Keratinocyte (primary cell): ENCODE measurements at regions not wholly inside any gene's neighbourhood (a gene's known extent, or its start where the extent isn't known, plus 50 kb on each side); places are given as distances from the start of the nearest gene placed in this dataset.

Source experiments
- DNase-seq: peaks from one replicate; pipeline ENCODE4 v3.0.0-alpha.2; 2011; ENCODE audit warnings: low read depth, missing footprints, low spot score
- FAIRE-seq: peaks from 2 replicates; lab custom pipeline; 2011; peaks lifted over from hg19 to GRCh38; lab: Jason Lieb, UNC
- H2AFZ ChIP-seq: 2 replicates; pipeline ENCODE4 v1.6.0; 2012; ENCODE audit warnings: low read length, control low read depth, inconsistent platforms; ENCODE audit not compliant: control insufficient read depth
- H3K27ac ChIP-seq: 2 replicates; pipeline ENCODE4 v1.5.1; 2011; ENCODE audit warnings: low read length; ENCODE audit not compliant: control insufficient read depth, insufficient read depth
- H3K27me3 ChIP-seq: 3 replicates; pipeline ENCODE4 v1.6.0; 2011; ENCODE audit warnings: low read length; ENCODE audit not compliant: control insufficient read depth, insufficient read depth; ENCODE audit errors: extremely low read depth
- H3K36me3 ChIP-seq, 2 experiments: 2 replicates in 1 of 2; 3 replicates in 1 of 2; pipeline ENCODE4 v1.5.1; 2011; ENCODE audit warnings: low read length in 2 of 2, mild to moderate bottlenecking in 1 of 2; ENCODE audit not compliant: control insufficient read depth in 2 of 2, insufficient read depth in 2 of 2; ENCODE audit errors: extremely low read depth in 1 of 2
- H3K4me1 ChIP-seq: 3 replicates; pipeline ENCODE4 v1.5.1; 2011; ENCODE audit warnings: low read length; ENCODE audit not compliant: control insufficient read depth, insufficient read depth; ENCODE audit errors: extremely low read depth
- H3K4me2 ChIP-seq: 3 replicates; pipeline ENCODE4 v1.6.0; 2011; ENCODE audit warnings: low read depth, low read length; ENCODE audit not compliant: control insufficient read depth, insufficient read depth; ENCODE audit errors: extremely low read depth
- H3K4me3 ChIP-seq, 3 experiments: fragments of 200-600 bp in 1 of 3; sonication (generic) in 1 of 3; 2 replicates in 2 of 3; 3 replicates in 1 of 3; pipeline ENCODE4 v1.5.1; 2011 to 2016; ENCODE audit warnings: low read length in 3 of 3, mild to moderate bottlenecking in 3 of 3, control low read depth in 2 of 3, inconsistent platforms in 1 of 3, low read depth in 1 of 3, mixed read lengths in 1 of 3, mixed run types in 1 of 3, moderate library complexity in 1 of 3; ENCODE audit not compliant: control insufficient read depth in 2 of 3, insufficient read depth in 2 of 3; ENCODE audit errors: extremely low read depth in 1 of 3
- H3K79me2 ChIP-seq: 2 replicates; pipeline ENCODE4 v1.6.0; 2012; ENCODE audit warnings: low read length; ENCODE audit not compliant: control insufficient read depth, insufficient read depth
- H3K9ac ChIP-seq: 3 replicates; pipeline ENCODE4 v1.6.0; 2011; ENCODE audit warnings: low read length; ENCODE audit not compliant: control insufficient read depth, insufficient read depth; ENCODE audit errors: extremely low read depth
- H3K9me1 ChIP-seq: 3 replicates; pipeline ENCODE4 v1.6.0; 2011; ENCODE audit warnings: low read length; ENCODE audit not compliant: control insufficient read depth, insufficient read depth; ENCODE audit errors: extremely low read depth
- H3K9me3 ChIP-seq: 2 replicates; pipeline ENCODE4 v1.5.1; 2012; ENCODE audit warnings: low read depth, low read length; ENCODE audit not compliant: control insufficient read depth
- H4K20me1 ChIP-seq: 3 replicates; pipeline ENCODE4 v1.6.0; 2011; ENCODE audit warnings: low read length; ENCODE audit not compliant: control insufficient read depth, insufficient read depth; ENCODE audit errors: extremely low read depth
- EZH2 ChIP-seq: IDR thresholded peaks from one replicate; pipeline ENCODE4 v1.6.1; 2012; ENCODE audit warnings: inconsistent platforms, mild to moderate bottlenecking, low read length, moderate library complexity
- dilution Hi-C: fragments of 300-500 bp; cut with MboI; formaldehyde crosslinking; loops from one replicate; pipeline ENCODE4 v1.7.0; 2020; ENCODE audit warnings: low sequenced_read_pairs; ENCODE audit not compliant: extremely low pct_ligation_motif_present
- TF ChIP-seq, protein P1 (sequence below), 3 experiments: IDR thresholded peaks in 1 of 3; conservative IDR thresholded peaks in 1 of 3; optimal IDR thresholded peaks in 1 of 3; 2 replicates in 2 of 3; 3 replicates in 1 of 3; pipeline versions ENCODE3 to v1.5.1; 2011; ENCODE audit warnings: low read length in 3 of 3, mild to moderate bottlenecking in 3 of 3, moderate library complexity in 2 of 3, control low read depth in 1 of 3, inconsistent platforms in 1 of 3; ENCODE audit not compliant: insufficient read depth in 2 of 3; ENCODE audit errors: extremely low read depth in 1 of 3

DNA sequence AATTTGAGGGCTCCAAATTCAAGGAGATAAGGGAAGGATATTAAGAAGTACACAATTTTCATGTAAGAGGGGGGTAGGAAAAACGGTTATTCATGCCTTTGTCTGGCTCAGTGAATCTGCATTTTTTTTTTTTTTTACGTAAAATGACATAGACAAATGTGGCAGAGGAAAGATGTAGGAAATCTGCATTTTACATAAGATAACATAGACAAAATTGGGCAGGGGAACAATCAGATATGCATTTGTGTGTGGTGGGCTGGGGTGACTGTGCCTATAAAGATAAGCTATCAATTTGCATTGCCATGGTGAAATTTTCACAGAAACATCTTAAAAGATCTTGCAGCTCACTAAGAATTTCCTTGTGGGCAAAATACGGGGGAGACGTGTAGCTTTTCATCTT is 92.7 kb upstream of the GPR141 start:
- H3K27me3 ChIP-seq = no peaks in the 10 kb centered on the region
- H3K36me3 ChIP-seq = no peaks in the 10 kb centered on the region
- no peak overlapping the region for H2AFZ ChIP-seq
- no peaks in the 10 kb centered on the region for H3K79me2 ChIP-seq
- H3K4me3 ChIP-seq = no peak overlapping the region
- H3K27ac ChIP-seq = no peak overlapping the region
- dilution Hi-C loops = no loop called here
- DNase-seq (no peak), FAIRE-seq (no peak)
- no peaks in the 10 kb centered on the region for H3K4me1 ChIP-seq
- no peak overlapping the region for H3K4me2 ChIP-seq
- H4K20me1 ChIP-seq = no peaks in the 10 kb centered on the region
- no peaks in the 10 kb centered on the region for H3K9me1 ChIP-seq
- TF ChIP-seq EZH2 = no peak
- TF ChIP-seq, protein P1, sequence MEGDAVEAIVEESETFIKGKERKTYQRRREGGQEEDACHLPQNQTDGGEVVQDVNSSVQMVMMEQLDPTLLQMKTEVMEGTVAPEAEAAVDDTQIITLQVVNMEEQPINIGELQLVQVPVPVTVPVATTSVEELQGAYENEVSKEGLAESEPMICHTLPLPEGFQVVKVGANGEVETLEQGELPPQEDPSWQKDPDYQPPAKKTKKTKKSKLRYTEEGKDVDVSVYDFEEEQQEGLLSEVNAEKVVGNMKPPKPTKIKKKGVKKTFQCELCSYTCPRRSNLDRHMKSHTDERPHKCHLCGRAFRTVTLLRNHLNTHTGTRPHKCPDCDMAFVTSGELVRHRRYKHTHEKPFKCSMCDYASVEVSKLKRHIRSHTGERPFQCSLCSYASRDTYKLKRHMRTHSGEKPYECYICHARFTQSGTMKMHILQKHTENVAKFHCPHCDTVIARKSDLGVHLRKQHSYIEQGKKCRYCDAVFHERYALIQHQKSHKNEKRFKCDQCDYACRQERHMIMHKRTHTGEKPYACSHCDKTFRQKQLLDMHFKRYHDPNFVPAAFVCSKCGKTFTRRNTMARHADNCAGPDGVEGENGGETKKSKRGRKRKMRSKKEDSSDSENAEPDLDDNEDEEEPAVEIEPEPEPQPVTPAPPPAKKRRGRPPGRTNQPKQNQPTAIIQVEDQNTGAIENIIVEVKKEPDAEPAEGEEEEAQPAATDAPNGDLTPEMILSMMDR (optimal IDR thresholded peaks at IDR 0.05 in 1 of 3, IDR thresholded peaks at IDR 0.05 in 1 of 3, conservative IDR thresholded peaks at IDR 0.05 in 1 of 3; ENCODE audit: extremely low read depth in 1 of 3, insufficient read depth in 2 of 3, low read length in 3 of 3) = no peak
- no peaks in the 10 kb centered on the region for H3K9me3 ChIP-seq
- H3K9ac ChIP-seq = no peak overlapping the region

DNA sequence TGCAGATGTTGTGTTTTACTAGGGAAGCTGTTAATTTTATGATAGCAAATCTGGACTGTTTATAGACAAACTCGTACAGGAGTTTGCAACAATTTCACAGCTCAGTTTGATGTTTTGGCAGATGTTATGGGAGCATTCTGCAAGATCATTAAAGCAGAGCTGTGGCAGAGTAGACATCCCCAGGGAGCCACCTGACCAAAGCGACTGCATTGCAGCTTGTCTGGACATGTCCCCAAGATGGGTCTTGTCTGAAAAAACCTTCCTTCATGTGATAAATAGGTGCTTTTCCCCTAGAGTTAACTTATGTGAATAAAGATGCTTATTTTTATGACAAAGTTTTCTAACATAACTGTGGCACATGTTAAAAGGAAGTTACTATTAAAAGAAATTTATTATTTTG is 91.2 kb upstream of the GPR141 start:
- H2AFZ ChIP-seq = no peak overlapping the region
- H3K36me3 ChIP-seq = no peaks in the 10 kb centered on the region
- H3K79me2 ChIP-seq = no peaks in the 10 kb centered on the region
- H3K27ac ChIP-seq = no peak overlapping the region
- dilution Hi-C loops = no loop called here
- no peak for FAIRE-seq
- TF ChIP-seq EZH2 = no peak
- TF ChIP-seq, protein P1 (optimal IDR thresholded peaks at IDR 0.05 in 1 of 3, IDR thresholded peaks at IDR 0.05 in 1 of 3, conservative IDR thresholded peaks at IDR 0.05 in 1 of 3; ENCODE audit: extremely low read depth in 1 of 3, insufficient read depth in 2 of 3, low read length in 3 of 3) = no peak
- no peak for DNase-seq
- H4K20me1 ChIP-seq = no peaks in the 10 kb centered on the region
- no peak overlapping the region for H3K9ac ChIP-seq
- H3K9me3 ChIP-seq = no peaks in the 10 kb centered on the region
- no peak overlapping the region for H3K4me2 ChIP-seq
- no peaks in the 10 kb centered on the region for H3K9me1 ChIP-seq
- no peaks in the 10 kb centered on the region for H3K4me1 ChIP-seq
- no peaks in the 10 kb centered on the region for H3K27me3 ChIP-seq
- no peak overlapping the region for H3K4me3 ChIP-seq
